ENCODE measurements at regions not wholly inside any gene's neighbourhood (a gene's known extent, or its start where the extent isn't known, plus 50 kb on each side); places are given as distances from the start of the nearest gene placed in this dataset.

GRCh38 chr12:46938071-46938678 lies 112.4 kb upstream of the SLC38A4 start:
- TF ChIP-seq SUZ12 (IDR thresholded peaks at IDR 0.05) (no peak), ARNT (IDR thresholded peaks at IDR 0.05) (no peak), SP1 (IDR thresholded peaks at IDR 0.05) (no peak)

Data from HEK293T (cell line).